H9 (cell line): ENCODE measurements at regions not wholly inside any gene's neighbourhood (a gene's known extent, or its start where the extent isn't known, plus 50 kb on each side); places are given as distances from the start of the nearest gene placed in this dataset.

ENCODE experiments used
- DNase-seq: peaks from one replicate; pipeline ENCODE4 v3.0.0-alpha.2; 2017
- H2AFZ ChIP-seq: one replicate; pipeline ENCODE4 v1.6.1; 2013; ENCODE audit warnings: mild to moderate bottlenecking, low read length, control low read depth, moderate library complexity
- H2AK5ac ChIP-seq: 2 replicates; pipeline ENCODE4 v1.6.1; 2013; ENCODE audit warnings: low read length, control low read depth, mixed read lengths; ENCODE audit not compliant: insufficient read length
- H2BK120ac ChIP-seq: one replicate; pipeline ENCODE4 v1.6.1; 2013; ENCODE audit warnings: low read depth, mild to moderate bottlenecking, low read length, control low read depth, inconsistent platforms; ENCODE audit not compliant: poor library complexity, severe bottlenecking
- H2BK12ac ChIP-seq: 2 replicates; pipeline ENCODE4 v1.6.1; 2013; ENCODE audit warnings: low read length, control low read depth, mixed read lengths, low read depth; ENCODE audit not compliant: insufficient read length
- H2BK15ac ChIP-seq: 2 replicates; pipeline ENCODE4 v1.6.1; 2013; ENCODE audit warnings: low read depth, low read length, control low read depth
- H2BK20ac ChIP-seq: one replicate; pipeline ENCODE4 v1.6.1; 2013; ENCODE audit warnings: low read depth, mild to moderate bottlenecking, low read length, control low read depth, inconsistent platforms; ENCODE audit not compliant: poor library complexity, severe bottlenecking
- H2BK5ac ChIP-seq: 2 replicates; pipeline ENCODE4 v1.6.1; 2013; ENCODE audit warnings: low read length, control low read depth, mixed read lengths; ENCODE audit not compliant: insufficient read length
- H3K14ac ChIP-seq: 2 replicates; pipeline ENCODE4 v1.6.1; 2013; ENCODE audit warnings: low read length, control low read depth; ENCODE audit not compliant: insufficient read depth
- H3K18ac ChIP-seq: 2 replicates; pipeline ENCODE4 v1.6.1; 2013; ENCODE audit warnings: low read depth, mild to moderate bottlenecking, mixed read lengths, low read length, control low read depth; ENCODE audit not compliant: insufficient read length
- H3K23ac ChIP-seq: 2 replicates; pipeline ENCODE4 v1.6.1; 2013; ENCODE audit warnings: low read length, control low read depth, mixed read lengths, low read depth; ENCODE audit not compliant: insufficient read length
- H3K23me2 ChIP-seq: 2 replicates; pipeline ENCODE4 v1.6.1; 2013; ENCODE audit warnings: low read depth, mild to moderate bottlenecking, mixed read lengths, low read length, control low read depth; ENCODE audit not compliant: insufficient read length, poor library complexity, severe bottlenecking
- H3K27ac ChIP-seq: 2 replicates; pipeline ENCODE4 v1.5.1; 2013; ENCODE audit warnings: low read length, control low read depth, mixed read lengths, low read depth; ENCODE audit not compliant: insufficient read length
- H3K27me3 ChIP-seq: 2 replicates; pipeline ENCODE4 v1.6.1; 2013; ENCODE audit warnings: low read length, control low read depth, inconsistent platforms; ENCODE audit not compliant: insufficient read depth
- H3K4ac ChIP-seq: 2 replicates; pipeline ENCODE4 v1.6.1; 2013; ENCODE audit warnings: low read depth, mild to moderate bottlenecking, control low read depth, inconsistent platforms, low read length, moderate library complexity
- H3K4me1 ChIP-seq: 2 replicates; pipeline ENCODE4 v1.6.1; 2013; ENCODE audit warnings: low read length, control low read depth, inconsistent platforms; ENCODE audit not compliant: insufficient read depth
- H3K4me2 ChIP-seq: 2 replicates; pipeline ENCODE4 v1.6.1; 2013; ENCODE audit warnings: low read length, control low read depth, mixed read lengths; ENCODE audit not compliant: insufficient read length, insufficient read depth
- H3K56ac ChIP-seq: 2 replicates; pipeline ENCODE4 v1.6.1; 2013; ENCODE audit warnings: low read depth, mild to moderate bottlenecking, mixed read lengths, low read length, control low read depth; ENCODE audit not compliant: insufficient read length
- H3K79me1 ChIP-seq: 2 replicates; pipeline ENCODE4 v1.6.1; 2013; ENCODE audit warnings: low read depth, mild to moderate bottlenecking, moderate library complexity, low read length, control low read depth, inconsistent platforms; ENCODE audit not compliant: insufficient read depth, poor library complexity, severe bottlenecking
- H3K79me2 ChIP-seq: 2 replicates; pipeline ENCODE4 v1.6.1; 2013; ENCODE audit warnings: low read length, control low read depth, inconsistent platforms; ENCODE audit not compliant: insufficient read depth
- H3K9ac ChIP-seq: 2 replicates; pipeline ENCODE4 v1.6.1; 2013; ENCODE audit warnings: low read length, control low read depth, mixed read lengths; ENCODE audit not compliant: insufficient read length; ENCODE audit errors: extremely low read depth
- H3K9me3 ChIP-seq: one replicate; pipeline ENCODE4 v1.6.1; 2013; ENCODE audit warnings: low read depth, low read length, inconsistent platforms; ENCODE audit not compliant: control insufficient read depth
- H3T11ph ChIP-seq: one replicate; pipeline ENCODE4 v1.6.1; 2013; ENCODE audit warnings: mild to moderate bottlenecking, low read length, control low read depth, inconsistent platforms
- H4K20me1 ChIP-seq: one replicate; pipeline ENCODE4 v1.6.1; 2013; ENCODE audit not compliant: control insufficient read depth, insufficient read length, insufficient read depth
- H4K5ac ChIP-seq: 2 replicates; pipeline ENCODE4 v1.6.1; 2013; ENCODE audit warnings: low read depth, mild to moderate bottlenecking, mixed read lengths, low read length, control low read depth; ENCODE audit not compliant: insufficient read length
- H4K8ac ChIP-seq: replicated peaks from 2 replicates; pipeline ENCODE4 v1.6.1; 2013; ENCODE audit warnings: low read length, control low read depth, mixed read lengths, low read depth; ENCODE audit not compliant: insufficient read length
- H4K91ac ChIP-seq: 2 replicates; pipeline ENCODE4 v1.6.1; 2013; ENCODE audit warnings: low read depth, mild to moderate bottlenecking, moderate library complexity, mixed read lengths, low read length, control low read depth; ENCODE audit not compliant: insufficient read length
- H3K27ac Mint-ChIP-seq, 3 experiments: 2 replicates in 2 of 3; 3 replicates in 1 of 3; pipeline ENCODE4 v1.8.0; 2020 to 2021; ENCODE audit warnings: mixed read lengths in 3 of 3, mild to moderate bottlenecking in 1 of 3, moderate library complexity in 1 of 3
- H3K27me3 Mint-ChIP-seq: 2 replicates; pipeline ENCODE4 v1.8.0; 2021; ENCODE audit warnings: low read depth, mild to moderate bottlenecking, moderate library complexity, mixed read lengths
- H3K36me3 Mint-ChIP-seq, 3 experiments: 2 replicates in 2 of 3; 3 replicates in 1 of 3; pipeline ENCODE4 v1.8.0; 2020 to 2021; ENCODE audit warnings: low read depth in 3 of 3, mixed read lengths in 3 of 3; ENCODE audit not compliant: insufficient read depth in 1 of 3
- H3K4me1 Mint-ChIP-seq, 2 experiments: 2 replicates each; pipeline ENCODE4 v1.8.0; 2020; ENCODE audit warnings: mixed read lengths in 2 of 2
- H3K4me3 Mint-ChIP-seq, 2 experiments: 2 replicates in 1 of 2; 3 replicates in 1 of 2; pipeline ENCODE4 v1.8.0; 2020 to 2021; ENCODE audit warnings: mild to moderate bottlenecking in 2 of 2, mixed read lengths in 2 of 2, moderate library complexity in 1 of 2
- H3K9me3 Mint-ChIP-seq, 2 experiments: 2 replicates in 1 of 2; 3 replicates in 1 of 2; pipeline ENCODE4 v1.8.0; 2020; ENCODE audit warnings: mild to moderate bottlenecking in 2 of 2, mixed read lengths in 2 of 2, moderate library complexity in 1 of 2
- CTCF ChIP-seq: fragments of 200-600 bp; sonication (generic); conservative IDR thresholded peaks from 3 replicates; pipeline ENCODE4 v1.8.0; 2021; ENCODE audit warnings: antibody characterized with exemption, mild to moderate bottlenecking

- H3K27me3 ChIP-seq, result no peaks in the 10 kb centered on the region; the same call in 1 of the 2 replicates
- H2AK5ac ChIP-seq, result no peak overlapping the region
- no peak overlapping the region for H3K9ac ChIP-seq
- H4K91ac ChIP-seq, result no peak overlapping the region
- no peaks in the 10 kb centered on the region for H3K23me2 ChIP-seq
- no peak overlapping the region for H3K23ac ChIP-seq
- H3K18ac ChIP-seq, result no peak overlapping the region
- Mint-ChIP-seq H3K9me3 (peaks cover 0 to 2% of the 10 kb centered on the region in 2 experiments; a peak in 2 of 5 replicates), H3K27ac (no peak overlapping the region), H3K4me1 (no peaks in the 10 kb centered on the region), H3K27me3 (no peaks in the 10 kb centered on the region), H3K36me3 (peaks cover 2 to 8% (median 3%) of the 10 kb centered on the region in 3 experiments; a peak in 2 of 7 replicates), H3K4me3 (no peak overlapping the region)
- no peaks in the 10 kb centered on the region for H3K79me2 ChIP-seq
- no peak overlapping the region for H3K14ac ChIP-seq
- H4K20me1 ChIP-seq, result no peaks in the 10 kb centered on the region
- no peak overlapping the region for H3K27ac ChIP-seq
- no peak overlapping the region for H2BK12ac ChIP-seq
- no peaks in the 10 kb centered on the region for H3K79me1 ChIP-seq
- no peaks in the 10 kb centered on the region for H3K9me3 ChIP-seq
- no peak overlapping the region for H2BK20ac ChIP-seq
- H3K4me2 ChIP-seq, result no peak overlapping the region
- no peak overlapping the region for H4K5ac ChIP-seq
- no peak overlapping the region for H4K8ac ChIP-seq
- no peak overlapping the region for H2BK120ac ChIP-seq
- H2BK15ac ChIP-seq, result no peak overlapping the region
- no peak overlapping the region for H2BK5ac ChIP-seq
- H2AFZ ChIP-seq, result no peak overlapping the region
- no peak for DNase-seq
- H3K56ac ChIP-seq, result no peak overlapping the region
- no peak overlapping the region for H3K4ac ChIP-seq
- no peak for TF ChIP-seq CTCF
- H3K4me1 ChIP-seq, result no peaks in the 10 kb centered on the region
- H3T11ph ChIP-seq, result no peak overlapping the region
Observed at GRCh38 chr4:134537701-134538100, 336.1 kb upstream of the PABPC4L start.
